GM21367 (cell line): ENCODE measurements at regions not wholly inside any gene's neighbourhood (a gene's known extent, or its start where the extent isn't known, plus 50 kb on each side); places are given as distances from the start of the nearest gene placed in this dataset.
"Not testable (repeated sequence)": the region's sequence is repeated elsewhere in the genome, so short reads cannot be mapped to it uniquely, and the experiment has no call there.

Source experiments
- ATAC-seq: cut with Tn5 transposase; IDR thresholded peaks from one replicate; pipeline ENCODE4 v1.9.1; 2021; ENCODE audit not compliant: unreplicated experiment

DNA sequence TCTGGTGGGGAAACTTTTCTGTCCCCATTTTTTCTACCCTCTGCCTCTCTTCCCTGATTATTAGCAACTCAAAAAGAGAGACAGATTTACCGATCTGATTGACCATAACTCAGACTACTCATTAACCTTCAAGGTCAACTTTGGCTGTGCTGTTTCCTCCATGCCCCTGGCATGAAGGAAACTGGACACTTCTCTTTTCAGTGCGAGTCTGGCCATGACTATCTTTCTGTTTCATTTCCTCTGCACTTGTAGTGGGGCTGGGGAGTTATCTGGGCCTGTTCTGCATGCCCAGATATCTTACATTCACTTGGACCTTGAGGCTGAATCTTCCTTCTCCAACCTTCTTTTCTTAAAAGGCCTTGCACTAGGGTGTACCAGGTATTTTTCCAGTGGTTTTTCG is 76.9 kb upstream of the SLCO2A1 start:
- ATAC-seq: peak; percentile 73

DNA sequence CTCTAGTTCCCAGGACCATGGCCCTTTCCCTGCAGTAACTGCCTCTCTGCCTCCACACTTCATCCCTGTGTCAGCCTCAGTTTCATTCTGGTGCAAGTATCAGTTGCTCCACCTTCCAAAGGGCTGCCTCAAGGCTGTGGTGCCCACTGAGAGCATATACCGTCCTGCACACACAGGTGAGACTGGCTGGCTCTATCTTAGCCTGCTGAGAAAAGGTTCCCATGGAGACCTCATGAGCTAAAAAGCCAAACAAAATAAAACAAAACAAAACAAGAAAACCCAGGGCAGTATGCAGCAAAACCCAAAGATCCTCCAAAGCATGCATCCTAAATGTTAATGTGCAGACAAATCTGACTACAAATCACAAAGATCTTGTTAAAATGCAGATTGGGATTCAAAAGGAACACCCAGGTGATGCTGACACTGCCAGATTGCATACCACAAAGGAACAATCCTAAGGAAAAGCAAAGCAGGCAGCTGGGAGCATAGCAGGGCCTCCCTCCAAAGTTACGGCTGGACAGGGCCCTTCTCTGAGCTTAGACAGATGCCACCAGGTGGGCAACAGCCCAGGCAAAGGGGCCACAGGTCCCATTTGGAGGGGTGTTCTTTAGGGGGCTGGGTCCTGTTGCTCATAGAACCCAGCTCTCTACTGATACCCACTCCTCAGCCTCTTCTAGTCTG is 76.3 kb upstream of the SLCO2A1 start:
- ATAC-seq: no peak

DNA sequence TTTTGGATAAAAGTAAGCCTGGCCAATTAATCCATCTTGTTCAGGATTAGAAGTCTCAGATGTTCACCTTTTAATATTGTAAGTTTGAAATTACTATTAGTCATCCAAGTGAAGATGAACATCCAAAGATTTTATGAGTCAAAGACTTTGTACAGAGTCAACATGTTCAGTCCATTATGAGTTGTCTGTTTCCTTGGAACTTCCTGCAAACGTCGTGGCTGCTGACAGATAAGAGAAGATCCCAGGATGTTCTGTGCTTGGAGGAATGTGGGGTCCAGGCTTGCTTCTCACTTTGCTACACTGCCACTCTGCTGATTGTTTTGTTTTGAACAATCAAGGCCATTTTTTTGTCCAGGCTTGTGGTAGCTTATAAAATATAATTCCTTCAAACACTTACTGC is 74.3 kb upstream of the SLCO2A1 start:
- no peak for ATAC-seq

DNA sequence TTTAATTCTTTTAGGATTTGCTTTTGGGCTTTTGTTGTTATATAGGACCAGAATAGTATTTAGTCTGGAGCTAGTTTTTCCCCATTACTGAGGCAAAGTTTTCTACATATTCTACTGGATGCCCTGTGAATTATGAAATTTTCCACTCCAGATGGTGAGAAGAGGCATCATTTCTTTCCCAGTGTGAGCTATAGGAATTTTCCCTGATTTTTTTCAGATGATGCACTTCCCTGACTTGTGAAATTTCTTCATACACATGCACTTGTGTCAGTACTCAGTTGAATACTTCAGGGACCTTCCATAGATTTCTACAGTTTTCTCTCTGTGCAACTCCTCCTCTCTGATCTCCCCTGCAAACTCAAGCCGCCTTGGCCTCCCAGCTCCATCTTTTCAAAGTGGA is 73.7 kb upstream of the SLCO2A1 start:
- no peak for ATAC-seq

DNA sequence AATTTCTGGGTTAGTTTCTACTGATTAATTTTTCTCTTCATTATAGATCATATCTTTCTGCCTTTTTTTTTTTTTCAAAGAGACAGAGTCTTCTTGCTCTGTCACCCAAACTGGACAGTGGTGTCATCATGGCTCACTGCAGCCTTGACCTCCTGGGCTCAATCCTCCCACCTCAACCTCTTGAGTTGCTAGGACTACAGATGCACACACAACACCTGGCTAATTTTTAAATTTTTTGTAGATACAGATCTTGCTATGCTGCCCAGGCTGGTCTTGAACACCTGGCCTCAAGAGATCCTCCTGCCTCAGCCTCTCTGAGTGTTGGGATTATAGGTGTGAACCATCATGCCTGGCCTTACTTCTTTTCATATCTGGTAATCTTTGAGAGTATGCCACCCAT is 73.3 kb upstream of the SLCO2A1 start:
- ATAC-seq: no peak

DNA sequence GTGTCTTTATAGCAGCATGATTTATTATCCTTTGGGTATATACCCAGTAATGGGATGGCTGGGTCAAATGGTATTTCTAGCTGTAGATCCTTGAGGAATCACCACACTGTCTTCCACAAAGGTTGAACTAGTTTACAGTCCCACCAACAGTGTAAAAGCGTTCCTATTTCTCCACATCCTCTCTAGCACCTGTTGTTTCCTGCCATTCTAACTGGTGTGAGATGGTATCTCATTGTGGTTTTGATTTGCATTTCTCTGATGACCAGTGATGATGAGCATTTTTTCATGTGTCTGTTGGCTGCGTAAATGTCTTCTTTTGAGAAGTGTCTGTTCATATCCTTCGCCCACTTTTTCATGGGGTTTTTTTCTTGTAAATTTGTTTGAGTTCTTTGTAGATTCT is 66.5 kb upstream of the SLCO2A1 start:
- not testable (repeated sequence) for ATAC-seq

DNA sequence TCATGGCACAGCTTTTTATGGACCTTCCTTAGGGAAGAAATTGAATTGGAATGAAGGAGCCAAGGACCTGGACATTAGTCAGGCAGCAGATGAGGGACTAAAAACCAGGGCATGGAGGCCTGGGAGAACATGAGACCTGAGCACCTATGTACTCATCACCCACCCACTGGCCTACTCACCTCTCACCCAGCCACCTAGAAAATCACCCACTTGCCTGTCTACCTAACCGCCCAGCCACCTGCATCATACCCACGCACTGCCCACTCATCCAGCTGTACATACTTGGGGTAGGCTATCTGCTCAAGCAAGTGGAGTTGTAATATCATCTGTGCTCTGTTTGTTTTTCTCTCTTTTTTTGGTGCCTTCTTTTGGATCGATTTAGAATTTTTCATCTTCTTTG is 65.3 kb upstream of the SLCO2A1 start:
- ATAC-seq: no peak

DNA sequence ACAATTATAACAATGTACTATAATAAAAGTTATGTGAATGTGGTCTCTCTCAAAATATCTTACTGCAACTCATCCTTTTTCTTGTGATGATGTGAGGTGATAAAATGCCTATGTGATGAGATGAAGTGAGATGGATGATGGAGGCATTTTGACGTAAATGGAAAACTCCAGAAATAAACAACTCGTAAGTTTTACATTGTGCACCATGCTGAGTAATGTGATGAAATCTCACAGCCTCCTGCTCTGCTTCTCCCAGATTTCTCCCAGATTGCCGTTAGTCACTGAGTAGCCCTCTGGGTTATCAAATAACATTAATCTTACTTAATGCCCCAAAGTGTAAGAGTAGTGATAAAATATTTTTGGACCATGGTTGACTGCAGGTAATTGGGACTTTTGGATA is 64.8 kb upstream of the SLCO2A1 start:
- no peak for ATAC-seq

DNA sequence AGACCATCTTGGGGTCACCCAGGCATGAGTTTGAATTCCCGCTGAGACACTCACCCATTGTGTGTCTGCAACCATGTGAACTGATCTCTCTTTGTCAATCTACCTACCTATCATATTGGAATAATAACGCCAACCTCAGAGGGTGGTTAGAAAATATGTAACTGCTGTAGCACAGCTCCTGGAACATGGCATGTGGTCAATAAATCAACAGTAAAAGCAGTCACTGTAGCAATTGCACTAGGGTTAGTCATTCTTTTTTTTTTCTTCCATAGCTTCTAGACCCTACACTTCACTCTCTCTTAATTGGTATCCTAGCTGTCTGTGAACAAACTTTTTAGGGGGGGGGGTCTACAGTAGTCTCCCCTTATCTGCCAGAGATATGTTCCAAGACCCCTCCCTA is 64.2 kb upstream of the SLCO2A1 start:
- no peak for ATAC-seq

DNA sequence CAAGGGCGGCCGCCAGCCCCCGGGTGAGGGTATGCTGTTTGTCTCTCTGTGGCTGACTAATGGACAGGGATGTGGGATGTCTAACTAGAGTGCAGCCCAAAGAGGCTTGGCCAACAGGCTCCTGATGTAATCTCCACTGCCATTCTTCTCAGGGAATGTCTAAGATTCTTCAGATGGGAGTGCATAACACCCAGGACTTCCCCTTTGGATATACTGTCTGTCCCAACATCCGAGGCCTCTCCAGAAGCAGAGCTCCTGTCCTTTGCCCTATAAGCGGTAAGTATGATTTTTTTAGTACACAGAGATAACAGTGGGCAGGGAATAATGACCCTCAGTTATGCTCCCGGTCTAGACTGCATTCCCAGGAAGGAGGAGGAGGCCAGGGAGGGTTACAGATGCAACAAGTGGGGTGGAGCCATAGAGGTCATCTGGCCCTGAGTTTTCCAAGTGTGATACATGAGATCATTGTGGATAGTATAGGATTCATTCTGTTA is 62.5 kb upstream of the SLCO2A1 start:
- ATAC-seq: no peak

DNA sequence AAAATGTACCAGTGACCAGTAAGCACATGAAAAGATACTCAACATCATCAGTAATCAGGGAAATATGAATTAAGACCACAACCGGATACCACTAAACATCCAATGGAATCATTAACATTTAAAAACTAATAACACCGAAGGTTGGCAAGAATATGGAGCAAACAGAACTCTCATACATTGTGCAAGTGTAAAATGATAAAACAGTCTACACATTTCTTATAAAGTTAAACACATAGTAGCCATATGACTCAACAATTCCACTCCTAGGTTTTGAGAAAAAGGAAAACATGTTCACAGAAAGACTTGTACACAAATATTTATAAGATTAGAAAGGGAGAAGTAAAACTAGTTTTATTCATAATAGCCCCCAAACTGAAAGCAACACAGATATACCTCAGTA is 60.3 kb upstream of the SLCO2A1 start:
- no peak for ATAC-seq

DNA sequence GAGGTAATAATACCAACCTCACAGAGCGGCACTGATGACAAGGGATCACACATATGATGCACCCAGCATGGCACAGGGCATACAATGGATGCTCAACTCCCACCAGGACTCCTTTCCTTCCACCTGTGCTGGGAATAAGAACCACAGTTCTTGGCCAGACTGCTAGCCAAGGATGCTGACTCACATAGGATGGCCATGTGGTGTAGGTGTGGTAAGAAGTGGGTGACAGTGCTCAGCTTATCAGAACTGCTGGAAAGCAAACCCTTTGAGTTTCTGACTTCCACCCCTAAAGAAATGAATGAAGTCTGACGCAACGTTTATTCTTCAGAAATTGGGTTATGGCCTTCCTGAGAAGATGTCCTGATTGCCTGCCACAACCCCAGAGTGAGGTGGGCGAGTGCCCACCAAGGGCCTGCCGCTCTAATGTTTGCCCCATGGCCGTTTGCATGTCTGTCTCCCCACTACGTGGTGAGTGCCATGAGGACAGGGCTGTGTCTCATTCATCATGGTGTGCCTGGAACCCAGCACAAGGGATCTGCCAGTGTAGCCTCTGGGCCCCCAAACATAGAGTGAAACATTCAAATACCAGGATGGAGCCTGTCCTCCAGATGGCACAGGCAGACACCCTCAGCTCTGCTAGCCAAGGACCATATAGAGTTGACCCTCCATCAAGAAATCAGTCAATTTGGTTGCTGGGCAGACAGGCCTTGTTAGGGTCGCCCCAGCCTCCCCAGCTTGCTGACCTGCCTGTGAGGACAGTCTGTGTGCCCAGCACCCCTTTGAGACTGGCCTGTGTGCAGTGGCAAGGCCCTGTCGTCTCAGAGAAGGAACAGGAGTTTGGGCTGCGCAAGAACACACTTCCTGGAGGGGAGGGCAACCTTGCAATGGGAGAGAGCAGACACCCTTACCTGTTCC is 57.6 kb upstream of the SLCO2A1 start:
- ATAC-seq: no peak

DNA sequence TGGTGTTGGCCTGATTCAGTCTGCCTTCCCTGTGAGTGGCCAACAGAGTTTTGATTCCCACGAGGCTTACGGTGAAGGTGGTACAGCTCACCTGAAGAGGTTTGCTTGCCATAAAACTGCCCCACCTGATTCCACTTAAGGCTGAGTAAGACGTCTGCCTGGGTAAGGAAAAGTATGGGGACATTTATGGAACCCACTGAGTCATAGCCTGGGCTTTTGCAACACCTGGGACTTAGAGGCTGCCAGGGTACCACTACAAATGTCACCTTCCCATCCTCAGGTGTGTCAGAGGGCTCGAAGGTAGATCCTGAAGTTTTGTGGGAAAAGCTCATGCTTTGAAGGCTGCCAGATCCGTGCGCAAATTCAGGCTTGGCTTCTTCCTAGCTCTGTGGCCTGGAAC is 56.9 kb upstream of the SLCO2A1 start:
- ATAC-seq: no peak

DNA sequence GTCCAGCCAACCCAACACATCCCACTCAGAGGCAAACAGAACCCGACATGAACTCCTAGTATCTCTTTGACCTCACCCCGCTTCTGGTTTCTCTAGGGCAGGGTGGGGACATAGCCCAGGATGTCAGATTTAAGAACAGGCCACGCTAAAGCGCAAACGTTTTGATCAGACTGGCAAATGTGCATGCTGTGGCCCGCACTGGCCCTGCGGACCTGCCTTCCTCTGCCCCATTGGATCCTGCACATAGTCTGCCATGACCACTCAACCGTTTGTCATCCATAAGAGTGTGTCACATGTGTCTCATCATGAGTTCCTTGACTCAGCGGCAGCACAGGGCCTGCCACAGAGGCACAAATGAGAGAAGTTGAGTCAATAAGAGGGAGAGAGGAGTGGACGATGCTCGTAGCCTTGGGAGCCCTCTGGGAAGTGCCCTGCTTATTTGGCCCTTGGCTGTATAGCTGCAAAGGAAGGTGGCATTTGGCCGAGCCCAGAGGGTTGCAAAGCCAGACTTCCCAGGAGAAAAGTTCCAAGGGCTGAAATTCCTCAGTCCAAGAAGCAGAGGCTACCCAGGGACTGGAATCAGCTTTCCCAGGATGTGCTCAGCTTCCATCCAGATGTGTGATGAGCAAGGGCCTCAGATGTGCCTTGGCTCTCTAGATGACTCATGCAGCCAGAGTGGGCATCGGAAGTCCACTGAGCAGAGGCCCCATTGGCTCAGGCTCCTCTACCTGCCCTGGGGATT is 55.5 kb upstream of the SLCO2A1 start:
- ATAC-seq: no peak

DNA sequence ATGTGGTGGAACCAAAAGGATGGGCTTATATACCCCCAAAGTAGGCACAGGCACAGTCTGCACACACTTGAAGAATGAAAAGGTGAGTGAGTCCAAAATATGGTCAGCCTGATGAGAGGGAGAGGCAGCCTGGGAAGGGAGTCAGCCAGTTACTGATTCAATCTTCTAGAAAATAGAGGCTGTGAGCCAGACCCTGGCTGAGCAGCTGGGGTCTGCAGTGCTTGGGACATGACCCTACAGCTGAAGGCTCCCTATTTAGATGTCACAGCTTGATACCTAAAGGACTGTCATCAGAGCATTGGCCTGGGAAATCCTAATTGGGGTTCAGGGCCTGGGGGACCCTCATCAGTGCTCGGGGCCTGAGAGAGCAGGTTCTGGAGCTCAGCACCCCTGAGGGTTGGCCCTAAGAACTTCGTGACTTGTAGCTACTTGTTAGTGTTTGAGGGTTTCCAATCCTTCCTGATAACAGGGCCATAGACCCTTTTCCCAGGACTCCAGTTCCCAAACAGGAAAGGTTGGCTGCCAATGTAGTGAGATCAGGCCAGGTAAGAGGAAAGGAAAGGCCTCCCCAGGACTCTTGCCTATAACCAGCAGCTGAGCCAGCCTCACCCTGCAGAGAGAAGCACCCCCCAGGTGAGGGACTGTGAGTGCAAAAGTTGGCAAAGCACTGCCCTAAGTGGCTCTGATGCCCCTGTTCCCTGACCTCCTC is 54.7 kb upstream of the SLCO2A1 start:
- ATAC-seq: no peak

DNA sequence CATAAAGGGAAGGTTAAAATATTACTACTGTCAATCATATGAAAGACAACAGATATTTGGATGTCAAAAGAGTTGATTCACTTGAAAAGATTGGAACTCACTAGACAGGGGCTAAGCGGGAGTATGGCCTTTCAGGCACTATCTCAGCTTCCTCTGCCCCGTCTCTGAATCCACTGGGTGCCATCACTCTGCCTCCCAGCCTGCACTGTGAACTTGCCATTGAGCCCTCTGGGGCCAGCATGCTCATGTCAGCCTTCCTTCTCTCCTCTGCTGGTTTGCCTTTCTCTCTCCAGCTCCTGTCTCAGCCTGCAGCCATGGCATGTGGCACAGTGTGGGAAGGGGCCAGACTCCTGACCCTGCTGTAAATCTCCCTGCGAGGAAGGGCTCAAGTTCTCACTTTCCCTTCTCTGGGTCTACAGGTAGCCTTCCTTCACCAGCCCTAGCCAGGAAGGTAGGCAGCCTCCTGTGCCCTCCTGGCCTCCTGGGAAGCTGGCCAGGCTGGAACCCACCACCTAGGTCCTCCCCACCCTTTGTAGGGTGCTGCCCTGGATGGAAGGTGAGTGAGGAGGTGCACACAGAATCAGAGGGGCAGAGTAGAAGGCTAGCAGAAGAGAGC is 54.0 kb upstream of the SLCO2A1 start:
- no peak for ATAC-seq

DNA sequence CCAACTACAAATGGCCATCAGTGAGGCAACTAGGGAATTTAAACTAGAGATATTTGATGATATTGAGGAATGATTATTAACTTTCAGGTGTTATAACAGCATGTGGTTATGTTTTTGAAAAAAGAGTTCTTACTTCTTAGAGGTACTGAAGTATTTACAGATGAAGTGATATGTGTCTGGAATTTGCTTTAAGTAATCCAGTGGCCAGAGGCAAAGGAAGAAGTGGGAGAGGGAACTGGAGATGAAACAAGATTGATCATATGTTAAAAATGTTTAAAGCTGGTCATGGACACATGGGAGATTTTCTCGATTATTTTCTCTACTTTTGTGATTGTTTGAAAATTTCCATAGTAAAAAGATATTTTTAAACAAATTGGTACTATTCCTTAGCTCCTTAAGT is 53.3 kb upstream of the SLCO2A1 start:
- ATAC-seq: no peak

DNA sequence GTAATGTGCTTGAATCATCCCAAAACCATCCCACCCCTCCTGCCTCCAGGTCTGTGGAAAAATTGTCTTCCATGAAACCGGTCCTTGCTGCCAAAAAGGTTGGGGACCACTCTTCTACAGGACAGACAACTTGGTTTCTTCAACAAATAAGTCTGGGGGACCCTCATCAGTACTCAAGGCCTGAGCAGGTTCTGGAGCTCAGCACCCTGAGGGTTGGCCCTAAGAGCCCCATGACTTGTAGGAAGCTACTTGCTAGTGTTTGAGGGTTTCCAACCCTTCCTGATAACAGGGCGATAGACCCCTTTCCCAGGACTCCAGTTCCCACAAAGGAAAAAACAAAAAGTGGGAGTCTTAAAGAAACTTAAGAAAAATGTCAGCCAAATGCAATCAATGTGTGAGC is 52.9 kb upstream of the SLCO2A1 start:
- no peak for ATAC-seq

DNA sequence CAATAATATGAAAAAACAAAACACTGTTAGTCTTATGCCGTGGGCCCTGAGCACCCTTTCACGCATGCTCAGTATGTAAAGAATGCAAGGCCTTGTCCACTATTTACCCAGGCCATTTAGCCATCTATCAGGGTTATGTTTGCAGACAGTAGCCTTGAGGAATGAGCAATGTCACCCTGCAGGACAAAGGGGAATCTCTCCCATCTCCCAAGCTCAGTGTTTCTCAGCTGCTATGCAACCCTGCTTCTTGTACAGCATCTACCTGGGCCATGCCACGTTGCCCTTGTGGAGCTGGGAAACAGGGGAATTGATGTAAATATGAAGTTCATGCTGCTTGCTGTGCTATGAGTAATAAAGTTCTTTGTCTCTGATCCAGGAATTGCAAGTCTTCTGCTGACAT is 51.5 kb upstream of the SLCO2A1 start:
- ATAC-seq: no peak

DNA sequence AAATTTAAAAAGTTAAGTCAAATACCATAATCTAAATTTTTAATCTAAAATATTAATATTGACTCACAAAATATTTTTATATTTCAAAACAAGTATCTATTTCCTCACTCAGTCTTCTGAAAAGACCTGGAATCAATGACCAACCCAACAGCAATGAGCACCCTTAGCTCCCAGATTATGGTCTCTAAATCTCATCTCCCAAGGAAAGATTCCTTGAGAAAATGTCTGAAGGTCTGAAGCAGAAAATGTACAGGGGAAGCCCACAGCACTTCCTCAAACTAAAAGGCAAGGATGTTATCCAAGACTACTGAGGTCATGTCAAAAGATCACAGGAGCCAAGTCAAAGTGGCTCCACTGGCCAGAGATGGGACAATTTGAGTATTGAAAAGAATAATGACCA is 51.0 kb upstream of the SLCO2A1 start:
- ATAC-seq: no peak

DNA sequence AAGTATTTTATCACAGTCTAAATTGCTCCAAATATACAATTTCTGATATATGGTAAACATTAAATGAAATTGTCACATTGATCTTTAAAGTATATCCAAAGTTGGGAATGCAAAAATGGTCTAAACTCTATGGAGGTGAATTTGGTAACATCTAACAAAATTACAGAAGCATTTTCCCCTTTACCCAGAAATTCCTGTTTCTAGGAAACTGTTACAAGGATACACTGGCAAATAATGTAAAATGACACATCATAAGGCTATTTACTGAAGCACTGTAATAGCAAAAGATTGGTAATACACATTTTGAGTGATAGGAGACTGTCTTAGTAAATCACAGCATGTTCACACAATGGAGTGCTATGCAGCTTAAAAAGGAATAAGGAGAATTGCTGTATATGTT is 50.0 kb upstream of the SLCO2A1 start:
- ATAC-seq: no peak
